Thyroid gland (tissue), 4 donors: ENCODE measurements at regions not wholly inside any gene's neighbourhood (a gene's known extent, or its start where the extent isn't known, plus 50 kb on each side); places are given as distances from the start of the nearest gene placed in this dataset.

Source experiments
- CTCF ChIP-seq, 6 experiments: fragments of 200-600 bp in 3 of 6; fragments of 450-650 bp in 3 of 6; sonication (generic) in 3 of 6; IDR thresholded peaks; one replicate each; pipeline ENCODE4 v1.5.1; 2016 to 2019; ENCODE audit warnings: antibody characterized with exemption in 6 of 6, mild to moderate bottlenecking in 2 of 6, inconsistent platforms in 1 of 6, moderate library complexity in 1 of 6
- POLR2A ChIP-seq, 2 donors: fragments of 450-650 bp; IDR thresholded peaks; one replicate each; pipeline ENCODE4 v1.6.1; 2017; ENCODE audit warnings: antibody characterized with exemption in 2 of 2, mild to moderate bottlenecking in 2 of 2, moderate library complexity in 1 of 2

- no peak for TF ChIP-seq CTCF (IDR thresholded peaks at IDR 0.05)
- TF ChIP-seq POLR2A (IDR thresholded peaks at IDR 0.05), result no peak
These were observed 1477.1 kb upstream of the PCDH7 start for GRCh38 chr4:29243054-29243453.
